ENCODE measurements at regions not wholly inside any gene's neighbourhood (a gene's known extent, or its start where the extent isn't known, plus 50 kb on each side); places are given as distances from the start of the nearest gene placed in this dataset.

DNA sequence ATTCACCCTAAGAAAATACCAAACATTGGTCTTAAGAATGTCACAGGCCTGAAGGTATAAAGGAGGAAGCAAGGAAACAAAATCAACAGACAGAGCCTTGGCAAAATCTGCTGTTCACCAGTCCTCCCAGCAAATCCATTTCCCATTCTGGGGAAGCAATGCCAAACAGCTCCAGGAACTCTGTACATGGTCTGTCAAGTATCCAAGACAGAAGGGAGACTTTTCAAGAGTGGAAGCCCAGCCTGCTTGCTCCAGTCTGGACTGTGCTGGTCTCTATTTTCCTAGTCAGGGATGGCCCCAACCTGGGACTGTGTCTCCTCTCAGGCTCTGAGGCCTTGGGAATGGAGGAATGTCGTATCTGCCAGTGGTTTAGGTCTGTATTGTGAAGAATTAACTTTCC lies 251.5 kb downstream of the DAD1 start:
- WGBS (ENCODE audit: insufficient coverage, low coverage, low lambda C conversion rate, missing lambda C conversion rate), result no CpG with 5 or more reads among the region's 1 CpG

DNA sequence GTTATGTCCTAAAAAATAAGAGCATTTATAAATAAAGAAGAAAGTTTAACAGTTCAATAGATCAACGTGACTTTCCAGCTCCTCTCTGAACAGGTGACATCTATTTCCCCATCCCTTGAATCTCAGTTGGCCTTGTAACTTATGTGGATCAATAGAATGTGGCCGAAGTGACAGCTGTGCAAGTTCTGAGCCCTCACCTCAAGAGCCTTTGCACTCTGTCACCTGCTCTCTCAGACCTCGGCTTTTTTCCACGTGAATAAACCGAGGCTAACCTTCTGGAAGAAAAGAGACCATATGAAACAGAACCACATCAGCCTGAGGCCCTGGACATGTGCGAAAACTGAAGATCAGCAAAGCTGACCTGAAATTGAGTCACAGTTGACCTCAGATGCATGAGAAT lies 253.0 kb downstream of the DAD1 start:
- WGBS (ENCODE audit: insufficient coverage, low coverage, low lambda C conversion rate, missing lambda C conversion rate), result 48% methylated on average over 6 of the region's 6 CpGs
- intact Hi-C loops (cut with DNase I), result no loop called here

More for the DNA sequence above, 251.5 kb downstream of the DAD1 start:
- no peak for DNase-seq
- Histone ChIP-seq H3K27me3 (no peaks in the 10 kb centered on the region), H3K9me3 (no peaks in the 10 kb centered on the region), H3K27ac (no peak overlapping the region), H3K4me3 (no peak overlapping the region), H3K4me1 (no peaks in the 10 kb centered on the region), H3K36me3 (no peaks in the 10 kb centered on the region)
- no peak for ATAC-seq
- intact Hi-C loops (cut with DNase I), result no loop called here
- TF ChIP-seq POLR2A (IDR thresholded peaks at IDR 0.05), result no peak
- TF ChIP-seq, protein P1, sequence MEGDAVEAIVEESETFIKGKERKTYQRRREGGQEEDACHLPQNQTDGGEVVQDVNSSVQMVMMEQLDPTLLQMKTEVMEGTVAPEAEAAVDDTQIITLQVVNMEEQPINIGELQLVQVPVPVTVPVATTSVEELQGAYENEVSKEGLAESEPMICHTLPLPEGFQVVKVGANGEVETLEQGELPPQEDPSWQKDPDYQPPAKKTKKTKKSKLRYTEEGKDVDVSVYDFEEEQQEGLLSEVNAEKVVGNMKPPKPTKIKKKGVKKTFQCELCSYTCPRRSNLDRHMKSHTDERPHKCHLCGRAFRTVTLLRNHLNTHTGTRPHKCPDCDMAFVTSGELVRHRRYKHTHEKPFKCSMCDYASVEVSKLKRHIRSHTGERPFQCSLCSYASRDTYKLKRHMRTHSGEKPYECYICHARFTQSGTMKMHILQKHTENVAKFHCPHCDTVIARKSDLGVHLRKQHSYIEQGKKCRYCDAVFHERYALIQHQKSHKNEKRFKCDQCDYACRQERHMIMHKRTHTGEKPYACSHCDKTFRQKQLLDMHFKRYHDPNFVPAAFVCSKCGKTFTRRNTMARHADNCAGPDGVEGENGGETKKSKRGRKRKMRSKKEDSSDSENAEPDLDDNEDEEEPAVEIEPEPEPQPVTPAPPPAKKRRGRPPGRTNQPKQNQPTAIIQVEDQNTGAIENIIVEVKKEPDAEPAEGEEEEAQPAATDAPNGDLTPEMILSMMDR (IDR thresholded peaks at IDR 0.05), result no peak

DNA sequence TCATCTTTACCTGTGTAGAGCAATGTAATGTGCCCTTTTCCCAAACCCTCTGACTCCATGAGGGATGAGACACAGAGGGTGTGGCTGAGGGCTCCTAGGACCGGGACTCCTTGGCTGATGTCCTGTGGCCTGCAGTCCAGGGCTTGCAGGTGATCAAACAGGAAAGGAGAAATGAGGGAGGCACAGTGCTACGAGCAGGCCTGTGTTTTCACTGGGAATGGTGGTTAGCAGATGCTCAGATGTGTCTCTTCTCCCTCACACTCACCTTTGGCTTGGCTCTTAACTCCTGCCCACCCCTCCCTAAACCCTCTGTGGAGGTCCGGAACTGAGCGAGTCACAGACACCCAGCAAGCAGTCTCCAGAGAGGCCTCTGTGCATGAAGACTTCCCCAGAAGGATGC lies 254.4 kb downstream of the DAD1 start:
- ATAC-seq (no peak), DNase-seq (no peak)
- H3K36me3 ChIP-seq, result no peaks in the 10 kb centered on the region
- H3K4me3 ChIP-seq, result no peak overlapping the region
- no peak overlapping the region for H3K27ac ChIP-seq
- 51% methylated on average over 3 of the region's 4 CpGs for WGBS (ENCODE audit: insufficient coverage, low coverage, low lambda C conversion rate, missing lambda C conversion rate)
- intact Hi-C loops (cut with DNase I), result no loop called here
- no peak for TF ChIP-seq POLR2A (IDR thresholded peaks at IDR 0.05)
- TF ChIP-seq, protein P1 (IDR thresholded peaks at IDR 0.05), result no peak
- no peaks in the 10 kb centered on the region for H3K4me1 ChIP-seq
- H3K27me3 ChIP-seq, result no peaks in the 10 kb centered on the region
- H3K9me3 ChIP-seq, result no peaks in the 10 kb centered on the region

More for the DNA sequence above, 253.0 kb downstream of the DAD1 start:
- Histone ChIP-seq H3K4me1 (no peaks in the 10 kb centered on the region), H3K27me3 (no peaks in the 10 kb centered on the region), H3K36me3 (no peaks in the 10 kb centered on the region), H3K4me3 (no peak overlapping the region), H3K9me3 (no peaks in the 10 kb centered on the region), H3K27ac (no peak overlapping the region)
- no peak for TF ChIP-seq POLR2A (IDR thresholded peaks at IDR 0.05)
- TF ChIP-seq, protein P1 (IDR thresholded peaks at IDR 0.05), result no peak
- ATAC-seq (no peak), DNase-seq (no peak)

DNA sequence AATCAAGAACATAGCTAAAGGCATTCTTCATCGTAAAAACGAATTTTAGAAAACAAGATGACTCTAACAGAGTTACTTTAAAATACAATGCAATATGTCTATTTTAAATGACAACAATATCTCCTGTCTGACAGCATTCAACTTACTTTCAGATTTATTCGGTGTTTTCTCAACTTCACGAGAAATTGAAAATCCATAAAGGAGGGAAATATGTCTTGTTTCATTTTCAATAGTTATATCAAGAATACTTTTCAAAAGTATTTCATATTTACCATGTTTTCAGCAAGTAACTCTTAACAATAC lies 254.8 kb downstream of the DAD1 start:
- no peak for TF ChIP-seq POLR2A (IDR thresholded peaks at IDR 0.05)
- TF ChIP-seq, protein P1 (IDR thresholded peaks at IDR 0.05), result no peak
- Histone ChIP-seq H3K4me3 (no peak overlapping the region), H3K36me3 (no peaks in the 10 kb centered on the region), H3K27me3 (no peaks in the 10 kb centered on the region), H3K4me1 (no peaks in the 10 kb centered on the region), H3K9me3 (no peaks in the 10 kb centered on the region), H3K27ac (no peak overlapping the region)
- 43% methylated on average over 4 of the region's 4 CpGs for WGBS (ENCODE audit: insufficient coverage, low coverage, low lambda C conversion rate, missing lambda C conversion rate)
- ATAC-seq (no peak), DNase-seq (no peak)
- intact Hi-C loops (cut with DNase I), result no loop called here
